Skeletal muscle tissue (tissue), 3 donors: ENCODE measurements at regions not wholly inside any gene's neighbourhood (a gene's known extent, or its start where the extent isn't known, plus 50 kb on each side); places are given as distances from the start of the nearest gene placed in this dataset.
"Not testable (repeated sequence)": the region's sequence is repeated elsewhere in the genome, so short reads cannot be mapped to it uniquely, and the experiment has no call there.

ENCODE experiments used
- H3K27ac ChIP-seq: one replicate; pipeline ENCODE4 v1.7.0; 2013; ENCODE audit warnings: mild to moderate bottlenecking, low read depth, low read length, inconsistent platforms
- H3K27me3 ChIP-seq, 3 donors: one replicate each; pipeline ENCODE4 v1.7.0; 2013; ENCODE audit warnings: low read length in 3 of 3; ENCODE audit not compliant: control insufficient read depth in 3 of 3, insufficient read depth in 3 of 3
- H3K36me3 ChIP-seq, 3 donors: one replicate each; pipeline ENCODE4 v1.7.0; 2013; ENCODE audit warnings: low read length in 3 of 3; ENCODE audit not compliant: control insufficient read depth in 3 of 3, insufficient read depth in 3 of 3
- H3K4me1 ChIP-seq, 3 donors: one replicate each; pipeline ENCODE4 v1.7.0; 2013; ENCODE audit warnings: low read length in 3 of 3, mild to moderate bottlenecking in 3 of 3; ENCODE audit not compliant: control insufficient read depth in 3 of 3, insufficient read depth in 3 of 3
- H3K4me3 ChIP-seq, 3 donors: one replicate each; pipeline ENCODE4 v1.7.0; 2013; ENCODE audit warnings: low read length in 3 of 3
- H3K9ac ChIP-seq, 3 donors: one replicate each; pipeline ENCODE4 v1.7.0; 2013; ENCODE audit warnings: low read length in 3 of 3, mild to moderate bottlenecking in 3 of 3, moderate library complexity in 2 of 3, low read depth in 1 of 3
- H3K9me3 ChIP-seq, 3 donors: one replicate each; pipeline ENCODE4 v1.7.0; 2013; ENCODE audit warnings: low read length in 3 of 3; ENCODE audit not compliant: control insufficient read depth in 3 of 3
- donor health status: Osteomylitis.

DNA sequence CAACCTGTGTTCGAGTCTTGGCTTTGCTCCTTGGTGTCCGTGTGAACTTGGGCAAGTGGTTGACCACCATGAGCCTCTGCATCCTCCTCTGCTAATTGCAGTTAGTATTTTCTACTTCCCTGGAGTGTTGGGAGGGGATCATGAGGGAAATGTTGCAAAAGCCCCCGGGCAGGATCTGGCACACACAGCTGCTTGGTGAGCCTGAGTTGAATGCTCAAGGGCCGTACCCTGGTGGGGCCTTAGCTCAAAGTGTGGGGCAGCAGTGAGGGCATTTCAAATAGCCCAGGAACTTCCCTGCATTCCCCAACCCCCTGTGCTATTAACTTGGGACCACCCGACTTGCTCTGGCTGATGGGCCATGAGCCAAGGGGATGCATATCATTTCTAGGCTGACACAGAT is 94.9 kb upstream of the SLC6A11 start:
- H3K36me3 ChIP-seq = no peaks in the 10 kb centered on the region
- no peak overlapping the region for H3K4me3 ChIP-seq
- no peaks in the 10 kb centered on the region for H3K4me1 ChIP-seq
- no peak overlapping the region for H3K9ac ChIP-seq
- H3K27ac ChIP-seq = no peak overlapping the region
- no peaks in the 10 kb centered on the region for H3K9me3 ChIP-seq
- H3K27me3 ChIP-seq = peaks cover 0 to 10% (median 4%) of the 10 kb centered on the region in 3 donors

DNA sequence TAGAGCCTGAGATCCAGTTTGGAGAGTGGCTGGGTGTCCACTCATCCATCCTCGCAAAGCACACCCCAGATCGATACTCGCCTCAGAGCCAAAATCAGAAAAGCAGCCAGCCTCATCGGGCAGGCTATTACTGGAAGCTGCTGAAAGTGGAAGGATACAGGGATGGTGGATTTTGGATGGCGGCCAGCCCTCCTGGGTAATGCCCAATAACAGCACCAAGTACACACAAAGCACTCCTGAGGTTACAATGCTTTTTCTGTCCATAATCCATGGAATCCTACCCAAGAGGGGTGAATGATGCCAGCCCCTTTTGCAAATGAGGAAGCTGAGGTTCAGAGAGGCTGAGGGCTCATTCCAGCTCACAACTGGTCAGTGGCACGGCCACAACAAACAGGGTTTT is 93.1 kb upstream of the SLC6A11 start:
- Histone ChIP-seq H3K9me3 (no peaks in the 10 kb centered on the region), H3K4me1 (no peaks in the 10 kb centered on the region), H3K9ac (no peak overlapping the region), H3K36me3 (no peaks in the 10 kb centered on the region), H3K27me3 (peaks cover 0 to 10% (median 4%) of the 10 kb centered on the region in 3 donors), H3K27ac (no peak overlapping the region), H3K4me3 (no peak overlapping the region)

DNA sequence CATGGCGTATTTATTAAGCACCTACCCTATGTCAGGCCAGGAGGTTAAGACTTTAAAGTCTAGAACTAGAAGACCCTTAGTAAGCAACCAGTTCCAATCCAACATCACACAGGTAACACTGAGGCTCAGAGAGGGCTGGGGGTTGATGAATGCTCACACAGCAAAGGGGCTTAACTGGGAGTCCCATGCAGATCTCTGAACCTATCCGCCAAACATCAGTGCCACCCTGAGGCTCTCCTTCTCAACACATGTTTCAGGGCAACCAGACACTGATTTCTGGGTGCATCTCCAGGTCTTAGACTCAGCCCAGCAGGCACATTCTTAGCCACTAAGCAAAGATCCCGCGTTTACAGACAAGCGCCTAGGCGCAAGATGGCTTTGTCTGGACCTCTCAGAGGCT is 92.0 kb upstream of the SLC6A11 start:
- H3K4me1 ChIP-seq = no peaks in the 10 kb centered on the region
- H3K36me3 ChIP-seq = no peaks in the 10 kb centered on the region
- H3K4me3 ChIP-seq = no peak overlapping the region
- H3K9me3 ChIP-seq = no peaks in the 10 kb centered on the region
- no peak overlapping the region for H3K27ac ChIP-seq
- H3K9ac ChIP-seq = no peak overlapping the region
- H3K27me3 ChIP-seq = peaks cover 4 to 10% (median 6%) of the 10 kb centered on the region in 3 donors

DNA sequence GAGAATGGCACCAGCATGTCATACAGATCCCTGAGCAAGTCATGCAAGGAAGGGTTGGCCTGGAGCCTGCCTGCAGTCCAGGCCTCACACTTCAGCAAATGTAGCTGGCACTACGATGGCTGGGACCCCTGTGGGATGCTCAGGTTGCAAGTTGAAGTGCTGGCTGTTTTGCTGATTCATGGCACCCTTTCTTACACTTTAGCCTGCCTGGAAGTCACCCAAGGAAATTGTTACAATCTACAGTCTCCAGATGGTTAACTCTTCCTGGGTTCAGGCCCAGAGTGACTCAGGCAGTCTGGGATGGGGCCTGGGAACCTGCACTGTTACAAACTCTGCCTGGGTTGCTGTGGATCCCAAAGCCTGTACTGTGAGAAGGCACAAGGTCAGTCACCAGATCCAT is 91.0 kb upstream of the SLC6A11 start:
- H3K27ac ChIP-seq = no peak overlapping the region
- no peak overlapping the region for H3K9ac ChIP-seq
- H3K36me3 ChIP-seq = no peaks in the 10 kb centered on the region
- H3K4me1 ChIP-seq = no peaks in the 10 kb centered on the region
- no peak overlapping the region for H3K4me3 ChIP-seq
- no peaks in the 10 kb centered on the region for H3K9me3 ChIP-seq
- peaks cover 4 to 10% (median 6%) of the 10 kb centered on the region in 3 donors for H3K27me3 ChIP-seq

DNA sequence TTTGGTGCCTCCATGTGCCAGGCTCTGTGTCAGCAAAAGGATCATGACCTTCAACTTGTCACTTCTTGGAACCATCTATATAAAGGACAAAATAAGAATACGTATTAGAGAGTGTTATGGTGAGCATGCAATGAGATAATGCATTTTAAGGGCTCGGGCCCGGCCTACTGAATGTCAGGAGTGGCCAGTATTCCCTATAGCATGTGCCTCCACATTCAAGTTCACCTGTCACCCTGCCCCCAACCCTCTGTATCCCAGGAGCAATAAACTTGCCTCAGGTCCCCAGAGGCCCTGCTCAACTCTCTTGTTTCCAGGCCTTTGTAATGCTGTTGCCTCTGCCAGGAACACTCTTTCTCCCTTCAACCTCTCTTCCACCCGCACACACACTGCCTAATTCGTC is 90.2 kb upstream of the SLC6A11 start:
- H3K4me1 ChIP-seq = no peaks in the 10 kb centered on the region
- peaks cover 4 to 11% (median 6%) of the 10 kb centered on the region in 3 donors for H3K27me3 ChIP-seq
- no peak overlapping the region for H3K4me3 ChIP-seq
- H3K9me3 ChIP-seq = no peaks in the 10 kb centered on the region
- H3K9ac ChIP-seq = no peak overlapping the region
- no peaks in the 10 kb centered on the region for H3K36me3 ChIP-seq
- H3K27ac ChIP-seq = no peak overlapping the region

DNA sequence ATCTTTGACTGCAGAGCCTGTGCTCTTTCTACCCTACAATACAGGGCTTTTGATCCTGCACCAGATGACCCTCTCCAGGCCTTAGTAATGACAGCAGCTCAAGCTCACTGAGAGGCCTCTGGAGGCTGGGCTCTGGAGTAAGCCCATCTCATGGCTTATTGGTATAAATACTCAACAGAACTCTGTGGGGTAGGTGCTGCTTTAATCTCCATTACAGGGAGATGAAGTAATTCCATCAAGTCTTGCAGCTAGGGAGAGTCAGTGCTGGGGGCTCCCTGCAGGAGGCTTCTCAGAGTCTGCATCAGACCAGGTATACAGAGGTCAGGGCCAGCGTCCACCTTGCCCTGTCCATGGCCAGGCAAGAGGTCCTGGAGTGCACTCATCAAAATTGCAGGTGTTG is 89.2 kb upstream of the SLC6A11 start:
- H3K4me1 ChIP-seq = no peaks in the 10 kb centered on the region
- no peak overlapping the region for H3K27ac ChIP-seq
- H3K9me3 ChIP-seq = no peaks in the 10 kb centered on the region

DNA sequence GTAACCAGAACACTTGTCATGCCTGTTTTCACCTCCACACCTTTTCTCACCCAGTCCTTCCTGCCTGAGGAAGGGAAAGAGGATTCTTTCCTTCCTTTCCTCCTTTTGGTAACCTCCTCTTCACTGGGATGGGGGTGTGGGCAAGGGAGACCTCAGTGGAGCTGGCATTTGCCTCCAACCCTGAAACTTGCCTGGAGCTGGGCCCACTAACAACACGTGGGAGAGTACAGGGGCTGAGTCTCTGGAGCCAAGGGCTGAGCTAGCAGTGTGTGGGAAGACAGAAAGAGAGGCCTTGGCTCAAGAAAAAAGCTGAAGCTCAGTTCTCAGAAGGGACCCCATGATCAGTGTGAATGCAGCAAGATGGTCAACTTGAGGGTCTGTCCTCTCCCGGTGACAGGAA is 86.6 kb upstream of the SLC6A11 start:
- H3K27me3 ChIP-seq = peaks cover 2 to 4% (median 3%) of the 10 kb centered on the region in 3 donors

More for the DNA sequence above, 89.2 kb upstream of the SLC6A11 start:
- no peaks in the 10 kb centered on the region for H3K36me3 ChIP-seq
- H3K4me3 ChIP-seq = no peak overlapping the region
- H3K27me3 ChIP-seq = peaks cover 3 to 11% (median 4%) of the 10 kb centered on the region in 3 donors
- H3K9ac ChIP-seq = no peak overlapping the region

DNA sequence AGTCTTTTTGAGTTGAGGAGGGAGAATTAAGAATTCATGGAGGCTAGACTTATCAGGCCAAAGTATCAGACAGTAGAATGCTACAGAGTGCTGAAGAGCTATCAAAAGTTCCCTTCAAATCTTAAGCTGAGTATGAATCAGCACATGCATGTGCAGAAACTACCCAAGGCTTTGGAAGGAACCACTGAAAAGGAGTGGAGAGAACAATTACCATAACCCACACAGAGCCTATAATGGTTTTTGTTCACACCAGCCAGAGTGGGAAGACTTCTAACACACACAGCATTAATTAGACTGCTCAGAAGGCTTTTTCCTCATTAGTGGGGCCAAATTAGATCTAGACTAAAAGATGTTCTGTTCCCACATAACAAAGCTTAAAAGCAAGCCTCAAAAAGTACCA is 83.7 kb upstream of the SLC6A11 start:
- Histone ChIP-seq H3K36me3 (no peaks in the 10 kb centered on the region), H3K27me3 (peaks cover 6 to 9% (median 7%) of the 10 kb centered on the region in 3 donors), H3K9ac (no peak overlapping the region), H3K27ac (no peak overlapping the region), H3K4me1 (no peaks in the 10 kb centered on the region), H3K9me3 (peaks cover 2 to 6% (median 3%) of the 10 kb centered on the region in 3 donors), H3K4me3 (no peak overlapping the region)

More for the DNA sequence above, 86.6 kb upstream of the SLC6A11 start:
- Histone ChIP-seq H3K9ac (no peak overlapping the region), H3K27ac (no peak overlapping the region), H3K4me3 (no peak overlapping the region), H3K4me1 (no peaks in the 10 kb centered on the region), H3K9me3 (peaks cover 2 to 6% (median 3%) of the 10 kb centered on the region in 3 donors), H3K36me3 (no peaks in the 10 kb centered on the region)

DNA sequence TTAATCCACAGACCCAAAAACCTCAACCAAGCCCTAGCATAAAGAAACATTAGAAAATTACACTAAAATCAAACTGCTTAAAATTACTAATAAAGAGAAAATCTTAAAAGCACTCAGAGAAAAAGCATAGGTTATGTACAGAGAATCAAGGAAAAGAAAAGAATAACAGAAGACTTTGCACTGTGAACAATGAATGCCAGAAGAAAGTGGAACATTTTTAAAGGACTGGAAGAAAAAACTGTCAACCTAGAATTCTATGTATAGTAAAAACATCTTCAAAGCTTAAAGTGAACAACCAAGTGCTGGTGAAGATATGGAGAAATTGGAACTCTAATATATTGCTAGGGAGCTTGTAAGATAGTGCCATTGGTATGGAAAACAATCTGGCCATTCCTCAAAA is 82.7 kb upstream of the SLC6A11 start:
- no peak overlapping the region for H3K27ac ChIP-seq
- no peak overlapping the region for H3K4me3 ChIP-seq
- peaks cover 10 to 14% (median 14%) of the 10 kb centered on the region in 3 donors for H3K27me3 ChIP-seq
- H3K36me3 ChIP-seq = no peaks in the 10 kb centered on the region
- peaks cover 2 to 6% (median 3%) of the 10 kb centered on the region in 3 donors for H3K9me3 ChIP-seq
- no peaks in the 10 kb centered on the region for H3K4me1 ChIP-seq
- H3K9ac ChIP-seq = no peak overlapping the region

DNA sequence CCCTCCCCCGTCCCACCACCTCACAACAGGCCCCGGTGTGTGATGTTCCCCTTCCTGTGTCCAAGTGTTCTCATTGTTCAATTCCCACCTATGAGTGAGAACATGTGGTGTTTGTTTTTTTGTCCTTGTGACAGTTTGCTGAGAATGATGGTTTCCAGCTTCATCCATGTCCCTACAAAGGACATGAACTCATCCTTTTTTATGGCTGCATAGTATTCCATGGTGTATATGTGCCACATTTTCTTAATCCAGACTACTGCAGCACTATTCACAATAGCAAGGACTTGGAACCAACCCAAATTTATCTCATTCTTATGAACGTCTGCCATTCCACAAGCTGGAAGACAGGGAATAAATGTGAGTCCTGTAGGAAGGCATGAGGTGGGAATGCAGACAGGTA is 79.6 kb upstream of the SLC6A11 start:
- H3K27me3 ChIP-seq = peaks cover 23 to 27% (median 27%) of the 10 kb centered on the region in 3 donors
- H3K9ac ChIP-seq, H3K4me1 ChIP-seq, H3K4me3 ChIP-seq, H3K9me3 ChIP-seq, H3K36me3 ChIP-seq, H3K27ac ChIP-seq: not testable (repeated sequence)
